Urothelium cell line (cell line): ENCODE measurements at regions not wholly inside any gene's neighbourhood (a gene's known extent, or its start where the extent isn't known, plus 50 kb on each side); places are given as distances from the start of the nearest gene placed in this dataset.

Source experiments
- DNase-seq: peaks from one replicate; pipeline ENCODE4 v3.0.0; 2011; ENCODE audit warnings: low spot score, mixed read lengths
- FAIRE-seq: peaks from 2 replicates; lab custom pipeline; 2011; peaks lifted over from hg19 to GRCh38; lab: Jason Lieb, UNC

DNA sequence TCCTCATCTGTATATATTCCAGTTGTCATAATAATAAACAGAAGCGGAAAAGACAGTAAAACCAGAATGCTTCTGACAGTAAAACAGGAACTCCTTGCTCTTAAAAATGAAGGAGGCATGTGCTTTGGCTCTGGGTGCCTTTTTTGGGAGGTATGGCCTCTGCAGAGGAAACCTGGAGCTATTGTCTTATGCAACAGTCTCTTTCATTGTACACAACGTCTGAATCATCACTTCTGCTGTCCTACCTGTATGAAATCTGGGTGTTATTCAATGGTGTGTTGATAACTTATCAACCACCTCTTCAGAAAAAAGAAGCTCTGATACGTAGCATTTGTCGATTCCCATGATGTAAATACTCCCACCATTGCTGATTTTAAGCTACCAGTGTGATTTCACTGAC, 64.8 kb downstream of the CDCA7 start:
- no peak for DNase-seq
- FAIRE-seq, result no peak

GRCh38 chr2:173424886-173425285, 70.2 kb downstream of the CDCA7 start:
- FAIRE-seq, result no peak
- no peak for DNase-seq

GRCh38 chr2:173427887-173428668, 73.4 kb downstream of the CDCA7 start:
- peak; percentile 82 for FAIRE-seq
- DNase-seq, result peak; percentile 85

- no peak for FAIRE-seq
- no peak for DNase-seq
These were observed 76.5 kb downstream of the CDCA7 start for GRCh38 chr2:173431191-173431590.

DNA sequence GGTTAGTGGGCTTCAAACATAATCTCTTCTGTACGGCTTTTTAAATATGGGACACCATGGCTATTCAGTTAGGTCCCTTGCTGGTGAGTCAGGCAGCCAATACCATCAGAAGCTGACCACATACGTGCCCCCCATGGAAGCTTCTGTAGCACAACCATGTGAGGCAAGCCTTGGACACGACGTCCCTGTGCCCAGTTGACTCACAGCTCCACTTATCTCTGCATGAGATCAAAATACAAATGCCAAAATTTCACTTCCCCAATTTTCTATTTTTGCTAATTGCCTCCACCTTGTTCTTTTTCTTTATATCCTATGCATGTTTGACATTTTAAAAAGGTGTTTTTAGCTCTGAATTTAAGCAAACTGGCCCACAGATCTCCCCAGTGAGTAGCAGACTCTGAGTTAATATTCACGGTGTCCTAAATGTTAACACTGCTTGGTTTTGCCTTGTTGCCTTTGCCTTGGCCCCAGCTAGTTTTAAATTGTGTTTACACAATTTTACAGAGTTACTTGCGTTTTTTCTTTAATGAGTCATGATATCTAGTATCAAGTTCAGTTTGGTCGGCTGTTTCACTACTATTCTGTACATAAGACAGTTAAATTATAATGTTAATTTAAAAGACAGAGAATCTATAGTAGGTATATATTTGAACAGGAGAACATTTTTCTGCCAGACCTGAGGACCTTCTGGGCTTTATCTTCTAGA, 77.5 kb downstream of the CDCA7 start:
- FAIRE-seq, result no peak
- DNase-seq, result no peak

DNA sequence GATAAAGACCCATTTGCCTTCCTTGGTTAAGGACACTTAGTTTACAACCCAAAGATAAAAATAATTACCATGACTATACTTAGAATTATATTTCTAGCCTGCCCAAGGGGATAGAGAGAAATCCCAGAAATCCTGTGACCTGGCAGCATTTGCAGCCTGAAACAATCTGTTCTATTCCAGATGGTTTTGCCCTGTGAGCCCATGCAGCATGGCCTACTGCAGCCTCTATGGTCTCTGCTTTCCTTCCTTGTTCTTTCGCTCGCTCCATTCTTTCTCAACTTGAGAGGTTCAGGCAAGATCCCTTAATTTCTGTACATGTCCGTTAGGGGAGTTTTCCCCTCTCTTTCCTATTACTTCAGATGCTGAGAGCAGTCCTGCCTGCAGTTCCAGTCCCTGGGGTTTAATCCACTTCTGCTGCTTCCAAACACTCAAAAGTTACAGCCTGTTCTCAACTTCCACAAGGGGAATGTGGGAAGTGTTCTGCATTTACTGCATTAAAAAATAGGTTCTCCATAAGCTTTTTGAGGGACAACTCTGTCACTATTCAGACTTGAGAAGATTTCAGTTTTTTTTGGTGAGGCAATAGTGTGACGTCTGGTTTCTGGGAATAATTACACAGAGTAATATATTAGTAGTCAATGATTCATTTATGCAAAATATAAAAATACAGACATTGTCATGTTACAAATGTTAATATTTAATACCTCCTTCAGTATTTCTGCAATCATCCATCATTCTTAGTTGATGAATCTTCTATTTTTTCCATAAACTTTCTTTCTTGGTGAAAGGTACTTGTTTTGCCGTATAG, 80.3 kb downstream of the CDCA7 start:
- DNase-seq (no peak), FAIRE-seq (no peak)

DNA sequence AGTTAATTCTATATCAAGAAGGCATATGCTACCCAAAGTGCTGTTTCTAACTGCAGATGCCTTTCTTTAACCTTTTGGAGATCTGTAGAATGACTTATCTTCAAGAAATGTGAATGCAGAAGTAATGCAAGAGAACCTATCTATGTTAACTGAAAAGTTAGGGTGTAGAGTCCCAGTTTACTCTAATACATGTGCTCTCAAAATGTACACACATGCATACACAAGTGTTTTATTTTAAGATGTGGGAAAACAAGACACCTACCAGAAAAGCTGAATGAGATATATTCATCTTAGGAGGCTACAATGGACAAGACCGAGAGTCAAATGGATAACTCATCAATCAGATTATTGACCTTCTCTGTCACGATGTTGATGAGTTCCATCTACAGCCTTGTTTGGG, 80.9 kb downstream of the CDCA7 start:
- FAIRE-seq (no peak), DNase-seq (no peak)

GRCh38 chr2:173436088-173436487, 81.4 kb downstream of the CDCA7 start:
- DNase-seq (no peak), FAIRE-seq (no peak)

GRCh38 chr2:173441222-173441621, 86.5 kb downstream of the CDCA7 start:
- DNase-seq, result no peak
- FAIRE-seq, result no peak

GRCh38 chr2:173442542-173442941, 87.9 kb downstream of the CDCA7 start:
- DNase-seq (no peak), FAIRE-seq (no peak)

DNA sequence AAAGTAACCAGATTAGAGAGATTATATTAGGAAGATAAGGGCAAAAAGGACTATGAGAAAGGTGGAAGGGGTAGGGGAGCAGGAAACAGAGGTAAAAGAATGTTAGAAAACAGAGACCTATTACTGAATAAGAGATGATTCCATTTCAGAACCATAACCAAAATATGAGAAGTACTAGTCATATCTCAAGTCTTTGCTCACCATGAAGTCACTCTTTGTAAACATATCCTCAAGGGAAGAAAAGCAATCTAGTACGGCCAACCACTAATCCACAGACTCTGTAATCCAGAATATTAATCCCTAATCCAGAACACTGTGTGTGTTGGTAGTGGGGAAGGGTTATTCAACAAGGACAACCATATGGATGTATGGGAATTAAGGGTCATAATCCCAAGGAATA, 92.0 kb downstream of the CDCA7 start:
- FAIRE-seq, result no peak

GRCh38 chr2:173448938-173449471, 94.3 kb downstream of the CDCA7 start:
- FAIRE-seq (peak; percentile 84), DNase-seq (peak; percentile 87)

More for the DNA sequence above, 92.0 kb downstream of the CDCA7 start:
- DNase-seq, result no peak

DNA sequence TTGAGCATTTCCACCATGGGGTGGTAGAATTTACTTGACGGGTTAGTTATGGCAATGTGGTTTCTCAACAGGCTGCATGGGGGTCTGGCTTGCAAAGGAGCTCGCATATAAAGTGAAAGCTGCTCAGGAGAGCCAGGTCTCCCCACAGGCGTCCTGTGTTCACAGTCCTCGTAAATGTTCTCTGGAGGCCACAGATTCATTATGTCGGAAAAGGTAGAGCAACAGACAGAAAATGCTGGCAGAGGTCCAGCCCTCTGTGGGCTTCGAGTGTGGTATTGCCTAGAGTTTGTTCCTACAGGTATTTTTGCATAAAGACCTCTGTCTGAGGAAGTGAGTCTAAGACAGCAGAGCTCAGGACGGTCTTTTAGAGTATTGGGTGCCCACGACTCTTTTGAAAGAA, 96.4 kb downstream of the CDCA7 start:
- FAIRE-seq (no peak), DNase-seq (no peak)

DNA sequence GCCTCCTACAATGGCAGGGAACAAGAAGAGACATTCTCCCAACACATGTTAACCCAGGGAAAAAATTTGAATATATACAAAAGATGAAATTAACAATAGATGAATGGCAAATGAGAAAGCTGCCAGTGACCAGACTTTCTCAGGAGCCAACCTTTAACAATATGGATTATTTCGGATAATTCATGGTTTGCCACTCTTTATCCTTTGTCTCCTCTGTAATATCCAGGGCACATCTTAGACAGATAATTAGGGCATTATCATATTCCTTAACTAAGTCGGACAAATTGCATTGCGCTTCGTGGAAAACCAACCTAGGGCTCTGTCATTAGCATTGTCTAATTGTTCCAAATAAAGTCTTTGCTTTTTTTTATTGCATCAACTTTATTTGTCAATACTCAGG, 97.3 kb downstream of the CDCA7 start:
- DNase-seq, result no peak
- no peak for FAIRE-seq

GRCh38 chr2:173452416-173452815, 97.7 kb downstream of the CDCA7 start:
- DNase-seq (no peak), FAIRE-seq (no peak)

DNA sequence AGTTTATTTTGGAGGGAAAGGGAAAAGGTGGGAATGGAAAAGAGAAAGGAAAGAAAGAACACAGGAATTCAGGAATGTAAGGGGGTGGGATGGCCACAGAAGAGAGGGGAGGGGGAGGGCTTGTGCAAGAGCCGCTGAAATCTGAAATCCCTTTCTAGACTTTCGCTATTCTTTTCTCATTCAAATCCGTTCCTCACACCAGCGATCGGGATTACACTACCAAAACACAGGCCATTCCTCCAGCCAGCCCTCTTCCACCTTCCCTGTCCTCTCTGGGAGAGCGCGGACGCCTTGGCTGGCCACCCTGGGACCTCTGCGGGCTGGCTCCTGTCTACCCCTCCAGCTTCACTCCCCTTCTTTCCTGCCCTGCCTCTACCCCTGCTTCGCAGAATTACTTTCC, 102.3 kb downstream of the CDCA7 start:
- no peak for FAIRE-seq
- no peak for DNase-seq

- DNase-seq, result no peak
- no peak for FAIRE-seq
These were observed 102.7 kb downstream of the CDCA7 start for GRCh38 chr2:173457366-173457765.

GRCh38 chr2:173458991-173459780, 104.5 kb downstream of the CDCA7 start:
- no peak for DNase-seq
- no peak for FAIRE-seq

DNA sequence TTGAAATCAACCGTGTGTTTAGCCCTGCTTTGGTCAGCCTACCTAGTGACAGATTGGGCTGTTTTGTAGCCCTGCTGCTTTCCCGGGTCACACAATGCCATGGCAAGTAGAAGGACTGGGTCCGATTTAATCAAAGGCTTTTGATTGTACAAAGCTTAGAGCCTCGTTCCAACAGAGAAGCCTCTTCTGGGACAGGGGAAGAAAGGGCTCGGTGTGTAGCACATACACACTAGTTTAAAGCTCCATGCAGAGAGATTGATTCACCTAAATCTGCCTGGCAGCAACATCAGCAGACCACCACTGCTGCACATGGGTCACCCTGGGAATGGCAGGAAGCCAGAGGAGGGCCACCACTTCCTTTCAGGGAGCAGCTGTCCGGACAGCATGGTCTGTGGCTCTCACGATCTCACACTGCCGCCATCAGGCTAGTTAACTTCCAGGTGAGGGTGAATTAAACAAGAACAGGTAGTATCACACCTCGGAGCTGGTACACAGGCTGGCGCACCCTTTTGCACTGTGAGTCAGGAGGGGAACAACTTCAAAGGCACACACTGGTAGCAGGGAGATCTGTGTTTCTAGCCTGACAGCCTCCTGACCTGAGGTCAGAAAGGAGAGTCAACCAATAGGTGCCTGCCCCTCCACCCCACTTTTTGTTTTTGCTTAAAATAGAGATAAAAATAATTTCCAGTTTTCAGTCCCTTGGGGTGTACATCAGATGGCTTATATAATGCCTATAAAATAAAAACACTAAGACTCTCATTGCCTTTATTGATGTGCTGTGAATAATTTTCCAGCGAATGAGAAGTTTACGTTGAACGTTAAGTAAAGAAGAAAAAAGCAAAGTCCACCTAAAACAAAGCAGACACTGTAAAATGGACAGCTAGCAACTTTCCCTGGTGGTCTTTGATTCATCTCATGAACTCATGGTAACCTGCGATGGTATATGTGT, 108.5 kb downstream of the CDCA7 start:
- no peak for FAIRE-seq

More for the DNA sequence above, 108.5 kb downstream of the CDCA7 start:
- no peak for DNase-seq
